ENCODE measurements at regions not wholly inside any gene's neighbourhood (a gene's known extent, or its start where the extent isn't known, plus 50 kb on each side); places are given as distances from the start of the nearest gene placed in this dataset.
A peak's percentile ranks its signal among the peaks of the same experiment; 100 is the strongest.

DNA sequence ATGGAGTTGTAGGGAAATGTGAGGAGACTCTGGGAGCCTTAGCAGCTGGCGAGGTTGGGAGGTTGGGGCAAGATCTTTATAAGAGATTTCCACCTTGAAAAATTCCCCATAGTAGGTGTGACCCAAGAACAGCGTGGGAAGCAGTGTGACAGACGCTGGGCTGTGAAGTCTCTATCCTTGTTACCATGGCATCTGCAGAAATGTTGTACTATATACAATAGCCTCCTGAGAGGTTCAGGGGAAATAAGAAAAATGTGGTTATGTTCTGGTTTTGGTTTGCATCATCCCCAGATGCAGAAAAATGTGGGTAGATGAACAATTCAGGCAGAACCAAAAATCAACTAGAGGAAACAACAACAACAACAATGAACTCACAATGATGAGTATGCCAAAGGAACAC, 498.6 kb downstream of the SH2D4B start:
- intact Hi-C loops (cut with micrococcal nuclease; ENCODE audit: unreplicated experiment) (no loop called here), in situ Hi-C loops (cut with HindIII; ENCODE audit: extremely low pct_ligation_motif_present, low pct_unique_long_range_greater_than_20kb) (no loop called here)
- H3K36me3 ChIP-seq (replicated peaks in 1 of 2; ENCODE audit: control insufficient read depth in 1 of 2, insufficient read depth in 2 of 2, low read length in 2 of 2), result no peaks in the 10 kb centered on the region
- no peak overlapping the region for H3K9ac ChIP-seq (ENCODE audit: insufficient read depth, low read depth, low read length)
- H3K27ac ChIP-seq (ENCODE audit: extremely low read length, insufficient read depth, low read length), result no peak overlapping the region
- no peak overlapping the region for H3K4me3 ChIP-seq (replicated peaks in 1 of 3; ENCODE audit: insufficient read depth in 1 of 3, low read depth in 2 of 3, low read length in 3 of 3)
- ATAC-seq, result no peak
- no TSS peak for BruUV-seq (replicated peaks)
- H4K20me1 ChIP-seq (ENCODE audit: insufficient read depth, low read length), result no peaks in the 10 kb centered on the region
- no peak for FAIRE-seq
- 2% methylated on average over 3 of the region's 3 CpGs for WGBS (ENCODE audit: low lambda C conversion rate)
- H3K4me2 ChIP-seq (ENCODE audit: low read depth, low read length), result no peak overlapping the region
- no peaks in the 10 kb centered on the region for H3K9me3 ChIP-seq (ENCODE audit: low read length)
- H3K79me2 ChIP-seq (ENCODE audit: insufficient read depth, low read length), result no peaks in the 10 kb centered on the region
- POLR2A ChIA-PET, result no interaction called here
- H3K27me3 ChIP-seq (ENCODE audit: control insufficient read depth in 1 of 2, insufficient read depth in 2 of 2, low read length in 2 of 2), result no peaks in the 10 kb centered on the region; a peak in 1 of 5 replicates
- no peak for DNase-seq (ENCODE audit: low spot score)
- TF ChIP-seq HCFC1 (IDR thresholded peaks at IDR 0.05; ENCODE audit: low read depth, low read length) (no peak), ZNF790 (CRISPR knock-in tag; IDR thresholded peaks at IDR 0.05; ENCODE audit: borderline replicate concordance) (no peak)
- H3K4me1 ChIP-seq (ENCODE audit: insufficient read depth, low read length), result no peaks in the 10 kb centered on the region
- no peak overlapping the region for H2AFZ ChIP-seq (ENCODE audit: low read length)
- CTCF ChIA-PET (ENCODE audit: low intra/inter-chr PET ratio, low total read pairs), result no interaction called here

DNA sequence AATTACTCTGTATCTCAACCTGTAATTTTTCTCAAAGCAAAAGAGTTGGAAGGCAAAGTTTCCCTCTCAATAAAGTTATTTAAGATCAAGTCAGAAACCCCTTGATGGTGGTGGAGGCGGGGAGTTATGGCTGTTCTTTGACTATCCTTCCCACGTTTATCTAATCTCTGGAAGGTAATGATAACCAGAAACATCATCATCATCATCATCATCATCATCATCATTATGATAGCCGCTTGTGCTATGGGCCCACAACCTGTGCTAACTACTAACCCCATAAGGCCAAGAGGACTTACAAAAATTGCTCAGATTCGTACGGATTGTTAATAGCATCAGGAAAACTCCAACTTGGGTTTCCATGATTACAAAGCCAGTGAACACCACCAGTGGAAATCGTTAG, 502.3 kb downstream of the SH2D4B start:
- FAIRE-seq, result no peak
- in situ Hi-C loops (cut with HindIII; ENCODE audit: extremely low pct_ligation_motif_present, low pct_unique_long_range_greater_than_20kb) (no loop called here), intact Hi-C loops (cut with micrococcal nuclease; ENCODE audit: unreplicated experiment) (no loop called here)
- TF ChIP-seq EHMT2 (IDR thresholded peaks at IDR 0.05; ENCODE audit: borderline replicate concordance, low read depth, low read length) (no peak), ZC3H13 (CRISPR knock-in tag; IDR thresholded peaks at IDR 0.05) (no peak), HMG20A (CRISPR knock-in tag; IDR thresholded peaks at IDR 0.05; ENCODE audit: borderline replicate concordance) (no peak), KAT2B (IDR thresholded peaks at IDR 0.05; ENCODE audit: borderline replicate concordance, low read depth, low read length) (no peak), CREB1 (IDR thresholded peaks at IDR 0.05) (peak; percentile 56), CREB1 (CRISPR knock-in tag; IDR thresholded peaks at IDR 0.05) (no peak)
- POLR2A ChIA-PET, result no interaction called here
- Histone ChIP-seq H4K20me1 (ENCODE audit: insufficient read depth, low read length) (no peaks in the 10 kb centered on the region), H3K4me1 (ENCODE audit: insufficient read depth, low read length) (no peaks in the 10 kb centered on the region), H3K79me2 (ENCODE audit: insufficient read depth, low read length) (no peaks in the 10 kb centered on the region), H3K9ac (ENCODE audit: insufficient read depth, low read depth, low read length) (no peak overlapping the region), H3K36me3 (replicated peaks in 1 of 2; ENCODE audit: control insufficient read depth in 1 of 2, insufficient read depth in 2 of 2, low read length in 2 of 2) (no peaks in the 10 kb centered on the region), H2AFZ (ENCODE audit: low read length) (no peak overlapping the region), H3K27me3 (ENCODE audit: control insufficient read depth in 1 of 2, insufficient read depth in 2 of 2, low read length in 2 of 2) (no peaks in the 10 kb centered on the region), H3K27ac (ENCODE audit: extremely low read length, insufficient read depth, low read length) (no peak overlapping the region), H3K4me2 (ENCODE audit: low read depth, low read length) (no peak overlapping the region), H3K9me3 (ENCODE audit: low read length) (no peaks in the 10 kb centered on the region), H3K4me3 (replicated peaks in 1 of 3; ENCODE audit: insufficient read depth in 1 of 3, low read depth in 2 of 3, low read length in 3 of 3) (no peak overlapping the region)
- no peak for DNase-seq (ENCODE audit: low spot score)
- 1% methylated on average over 6 of the region's 6 CpGs for WGBS (ENCODE audit: low lambda C conversion rate)
- no TSS peak for BruUV-seq (replicated peaks)
- CTCF ChIA-PET (ENCODE audit: low intra/inter-chr PET ratio, low total read pairs), result no interaction called here
- no peak for ATAC-seq

Data from HepG2 (cell line).